H1 (cell line): ENCODE measurements at regions not wholly inside any gene's neighbourhood (a gene's known extent, or its start where the extent isn't known, plus 50 kb on each side); places are given as distances from the start of the nearest gene placed in this dataset.

Experiments
- CTCF ChIA-PET: fragments of 300-600 bp; sonication (Branson Sonifier 250); formaldehyde crosslinking; loops from one replicate; lab custom pipeline; 2021; ENCODE audit not compliant: partially characterized antibody; lab: Charles Lee
- POLR2A ChIA-PET: fragments of 300-600 bp; sonication (Branson Sonifier 250); formaldehyde crosslinking; loops from one replicate; lab custom pipeline; 2021; ENCODE audit warnings: inconsistent platforms; ENCODE audit not compliant: partially characterized antibody; lab: Charles Lee
- DNase-seq, 2 experiments: peaks; one replicate each; pipeline versions ENCODE4 v3.0.0 to v3.0.0-alpha.2; 2010 to 2022; ENCODE audit warnings: low spot score in 2 of 2, low read depth in 1 of 2, mixed read lengths in 1 of 2
- FAIRE-seq: peaks from 2 replicates; lab custom pipeline; 2011; peaks lifted over from hg19 to GRCh38; lab: Jason Lieb, UNC
- H2AFZ ChIP-seq: 2 replicates; pipeline ENCODE4 v1.8.1; 2012; ENCODE audit warnings: low read length, inconsistent platforms
- H2AK5ac ChIP-seq: 2 replicates; pipeline ENCODE4 v1.6.1; 2013; ENCODE audit warnings: low read depth, low read length
- H2BK120ac ChIP-seq: replicated peaks from 2 replicates; pipeline ENCODE3; 2013; ENCODE audit warnings: low read depth, low read length, inconsistent platforms
- H2BK12ac ChIP-seq: 2 replicates; pipeline ENCODE4 v1.6.1; 2013; ENCODE audit warnings: low read depth, low read length
- H2BK15ac ChIP-seq: 2 replicates; pipeline ENCODE4 v1.6.1; 2013; ENCODE audit warnings: low read length
- H2BK20ac ChIP-seq: 2 replicates; pipeline ENCODE4 v1.6.1; 2013; ENCODE audit warnings: low read length
- H2BK5ac ChIP-seq: 2 replicates; pipeline ENCODE4 v1.6.1; 2013; ENCODE audit warnings: low read depth, low read length
- H3K14ac ChIP-seq: 2 replicates; pipeline ENCODE4 v1.6.1; 2013; ENCODE audit warnings: inconsistent platforms; ENCODE audit not compliant: insufficient read length
- H3K18ac ChIP-seq: 2 replicates; pipeline ENCODE4 v1.6.1; 2013; ENCODE audit warnings: low read length; ENCODE audit errors: extremely low read depth
- H3K23ac ChIP-seq: 2 replicates; pipeline ENCODE4 v1.6.1; 2013; ENCODE audit warnings: inconsistent platforms; ENCODE audit not compliant: insufficient read length
- H3K23me2 ChIP-seq: 2 replicates; pipeline ENCODE4 v1.6.1; 2013; ENCODE audit warnings: low read depth, low read length
- H3K27ac ChIP-seq: 2 replicates; pipeline ENCODE4 v1.6.1; 2011; ENCODE audit warnings: low read depth, low read length, inconsistent platforms
- H3K27me3 ChIP-seq, 4 experiments: replicated peaks in 1 of 4; 1 replicate in 1 of 4; 2 replicates in 3 of 4; pipeline versions ENCODE4 v1.6.1 to v1.8.1; 2011 to 2013; ENCODE audit warnings: low read length in 3 of 4, mild to moderate bottlenecking in 3 of 4, inconsistent platforms in 2 of 4, mixed read lengths in 2 of 4, moderate library complexity in 1 of 4; ENCODE audit not compliant: control insufficient read depth in 3 of 4, insufficient read depth in 3 of 4; ENCODE audit errors: extremely low read depth in 1 of 4
- H3K36me3 ChIP-seq, 4 experiments: 2 replicates each; pipeline versions ENCODE4 v1.6.1 to v1.8.1; 2011 to 2013; ENCODE audit warnings: mild to moderate bottlenecking in 4 of 4, low read length in 3 of 4, moderate library complexity in 2 of 4, control low read depth in 1 of 4, inconsistent platforms in 1 of 4; ENCODE audit not compliant: insufficient read depth in 4 of 4, control insufficient read depth in 2 of 4
- H3K4ac ChIP-seq: replicated peaks from 2 replicates; pipeline ENCODE3; 2013; ENCODE audit warnings: low read length, low read depth, mixed read lengths, inconsistent platforms; ENCODE audit not compliant: insufficient read length
- H3K4me1 ChIP-seq, 4 experiments: replicated peaks in 1 of 4; 1 replicate in 1 of 4; 2 replicates in 3 of 4; pipeline versions ENCODE4 v1.6.1 to v1.8.1; 2011 to 2013; ENCODE audit warnings: low read length in 3 of 4, inconsistent platforms in 2 of 4, mixed read lengths in 1 of 4; ENCODE audit not compliant: insufficient read depth in 4 of 4, control insufficient read depth in 3 of 4
- H3K4me2 ChIP-seq, 2 experiments: 2 replicates each; pipeline versions ENCODE4 v1.6.1 to v1.8.1; 2011 to 2013; ENCODE audit warnings: low read depth in 2 of 2, low read length in 2 of 2, control low read depth in 1 of 2, inconsistent platforms in 1 of 2, mild to moderate bottlenecking in 1 of 2; ENCODE audit not compliant: insufficient read depth in 1 of 2
- H3K4me3 ChIP-seq, 4 experiments: fragments of 200-600, 300-600 bp in 1 of 4; sonication (generic), shearing (Covaris generic), sonication (Bioruptor Twin) in 1 of 4; 2 replicates each; pipeline versions ENCODE4 v1.5.1 to v1.8.1; 2011 to 2016; ENCODE audit warnings: low read length in 4 of 4, low read depth in 3 of 4, control low read depth in 2 of 4, inconsistent platforms in 2 of 4, mild to moderate bottlenecking in 2 of 4, mixed read lengths in 1 of 4, moderate library complexity in 1 of 4; ENCODE audit not compliant: insufficient read depth in 2 of 4; ENCODE audit errors: extremely low read depth in 1 of 4
- H3K56ac ChIP-seq: replicated peaks from 2 replicates; pipeline ENCODE3; 2013; ENCODE audit warnings: low read depth, mild to moderate bottlenecking, mixed read lengths, low read length, inconsistent platforms; ENCODE audit not compliant: insufficient read length
- H3K79me1 ChIP-seq: 2 replicates; pipeline ENCODE4 v1.6.1; 2013; ENCODE audit warnings: low read depth, low read length, control low read depth
- H3K79me2 ChIP-seq, 2 experiments: 2 replicates each; pipeline versions ENCODE4 v1.6.1 to v1.8.1; 2012 to 2013; ENCODE audit warnings: low read length in 2 of 2, mild to moderate bottlenecking in 2 of 2, inconsistent platforms in 1 of 2; ENCODE audit not compliant: insufficient read depth in 2 of 2, control insufficient read depth in 1 of 2
- H3K9ac ChIP-seq, 4 experiments: replicated peaks in 1 of 4; 1 replicate in 1 of 4; 2 replicates in 3 of 4; pipeline versions ENCODE4 v1.6.1 to v1.8.1; 2011 to 2013; ENCODE audit warnings: low read depth in 3 of 4, low read length in 3 of 4, control low read depth in 2 of 4, mild to moderate bottlenecking in 2 of 4, moderate library complexity in 2 of 4, inconsistent platforms in 1 of 4; ENCODE audit errors: extremely low read depth in 1 of 4
- H3K9me3 ChIP-seq, 2 experiments: 2 replicates each; pipeline versions ENCODE4 v1.6.1 to v1.8.1; 2012 to 2013; ENCODE audit warnings: mild to moderate bottlenecking in 2 of 2, moderate library complexity in 2 of 2, control low read depth in 1 of 2, inconsistent platforms in 1 of 2, low read depth in 1 of 2, low read length in 1 of 2, mixed read lengths in 1 of 2; ENCODE audit not compliant: insufficient read depth in 2 of 2
- H4K20me1 ChIP-seq, 2 experiments: replicated peaks in 1 of 2; 2 replicates each; pipeline versions ENCODE3 to v1.8.1; 2011 to 2013; ENCODE audit warnings: inconsistent platforms in 2 of 2, low read length in 2 of 2, mild to moderate bottlenecking in 1 of 2; ENCODE audit not compliant: insufficient read depth in 2 of 2, control insufficient read depth in 1 of 2
- H4K5ac ChIP-seq: 2 replicates; pipeline ENCODE4 v1.6.1; 2013; ENCODE audit warnings: low read length, low read depth, mixed read lengths, inconsistent platforms; ENCODE audit not compliant: insufficient read length
- H4K8ac ChIP-seq: 2 replicates; pipeline ENCODE4 v1.8.0; 2013; ENCODE audit warnings: mild to moderate bottlenecking, moderate library complexity, low read length, inconsistent platforms; ENCODE audit not compliant: insufficient read depth; ENCODE audit errors: extremely low read depth
- H4K91ac ChIP-seq: replicated peaks from 2 replicates; pipeline ENCODE3; 2013; ENCODE audit warnings: low read length, mixed read lengths, inconsistent platforms; ENCODE audit not compliant: insufficient read length
- BRCA1 ChIP-seq: IDR thresholded peaks from 2 replicates; pipeline ENCODE4 v1.6.1; 2012; ENCODE audit warnings: low read depth, low read length, improper control_type of control experiment
- CHD2 ChIP-seq: IDR thresholded peaks from 2 replicates; pipeline ENCODE4 v1.6.1; 2012; ENCODE audit warnings: low read length, improper control_type of control experiment
- JUN ChIP-seq: IDR thresholded peaks from 2 replicates; pipeline ENCODE4 v1.6.1; 2011; ENCODE audit warnings: low read depth, mild to moderate bottlenecking, improper control_type of control experiment, low read length
- KDM5A ChIP-seq: fragments of 200-600 bp; IDR thresholded peaks from 2 replicates; pipeline ENCODE4 v1.7.1; 2012; ENCODE audit warnings: mild to moderate bottlenecking, low read length, inconsistent platforms, mixed read lengths
- MAFK ChIP-seq: IDR thresholded peaks from 2 replicates; pipeline ENCODE4 v1.6.1; 2012; ENCODE audit warnings: low read depth, mild to moderate bottlenecking, improper control_type of control experiment, low read length
- POLR2AphosphoS5 ChIP-seq: IDR thresholded peaks from 2 replicates; pipeline ENCODE4 v1.6.1; 2011; ENCODE audit warnings: low read depth, low read length
- POU5F1 ChIP-seq: IDR thresholded peaks from 2 replicates; pipeline ENCODE4 v1.6.1; 2011; ENCODE audit warnings: low read depth, mild to moderate bottlenecking, low read length, moderate library complexity
- RAD21 ChIP-seq, 2 experiments: IDR thresholded peaks in 1 of 2; conservative IDR thresholded peaks in 1 of 2; 2 replicates each; pipeline ENCODE4 v1.6.1; 2011; ENCODE audit warnings: low read depth in 2 of 2, low read length in 2 of 2, improper control_type of control experiment in 1 of 2, inconsistent platforms in 1 of 2, mild to moderate bottlenecking in 1 of 2, moderate library complexity in 1 of 2
- RFX5 ChIP-seq: IDR thresholded peaks from 2 replicates; pipeline ENCODE4 v1.6.1; 2011; ENCODE audit warnings: low read depth, low read length, improper control_type of control experiment, borderline replicate concordance
- SAP30 ChIP-seq: fragments of 300-600 bp; sonication (generic); IDR thresholded peaks from 2 replicates; pipeline ENCODE4 v1.7.1; 2012; ENCODE audit warnings: low read length, moderate library complexity, mild to moderate bottlenecking, inconsistent platforms; ENCODE audit not compliant: insufficient read depth, insufficient replicate concordance
- SP2 ChIP-seq: IDR thresholded peaks from 2 replicates; pipeline ENCODE4 v1.6.1; 2012; ENCODE audit warnings: mild to moderate bottlenecking, low read length, inconsistent platforms
- SP4 ChIP-seq: IDR thresholded peaks from 2 replicates; pipeline ENCODE4 v1.6.1; 2012; ENCODE audit warnings: low read length, inconsistent platforms
- TBP ChIP-seq: IDR thresholded peaks from 2 replicates; pipeline ENCODE4 v1.6.1; 2011; ENCODE audit warnings: low read depth, low read length, improper control_type of control experiment

DNA sequence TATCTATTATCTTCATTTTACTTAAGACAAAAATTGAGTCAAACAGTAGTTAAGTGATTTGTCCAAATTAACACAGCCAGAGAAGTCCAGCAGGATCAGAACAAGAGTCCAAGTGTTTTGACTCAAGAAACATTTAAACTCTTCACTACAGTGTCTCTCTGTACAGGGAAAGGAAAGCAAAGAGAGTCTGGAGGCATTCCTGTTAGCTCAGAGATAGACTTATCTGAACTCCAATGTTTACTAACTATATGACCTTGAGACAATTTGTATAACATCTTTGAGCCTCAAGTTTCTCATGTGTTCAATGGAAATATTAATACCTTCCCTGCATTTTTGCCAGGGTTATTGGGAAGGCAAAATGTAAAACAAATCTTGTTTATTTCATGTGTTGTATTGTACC, 849.1 kb downstream of the DIPK2A start:
- no peak for FAIRE-seq
- TF ChIP-seq MAFK (no peak), SP2 (no peak), RFX5 (no peak), KDM5A (no peak), CHD2 (no peak), BRCA1 (no peak), POU5F1 (no peak), RAD21 (IDR thresholded peaks at IDR 0.05 in 1 of 2, conservative IDR thresholded peaks at IDR 0.05 in 1 of 2; ENCODE audit: low read depth in 2 of 2, low read length in 2 of 2) (no peak), TBP (no peak), SAP30 (no peak), POLR2AphosphoS5 (no peak), JUN (no peak), SP4 (no peak)

More for the DNA sequence above, 849.1 kb downstream of the DIPK2A start:
- Histone ChIP-seq H3K56ac (no peak overlapping the region), H3K4me1 (peaks cover 0 to 3% (median 0%) of the 10 kb centered on the region in 4 experiments; a peak in 1 of 7 replicates), H3K4me3 (no peak overlapping the region), H2BK5ac (no peak overlapping the region), H4K5ac (no peak overlapping the region), H3K4ac (no peak overlapping the region), H3K14ac (no peak overlapping the region), H3K23ac (no peak overlapping the region), H4K91ac (no peak overlapping the region), H4K20me1 (no peaks in the 10 kb centered on the region), H3K79me2 (no peaks in the 10 kb centered on the region), H3K36me3 (no peaks in the 10 kb centered on the region), H3K9me3 (no peaks in the 10 kb centered on the region), H3K79me1 (no peaks in the 10 kb centered on the region), H4K8ac (no peak overlapping the region), H3K23me2 (no peaks in the 10 kb centered on the region), H2AK5ac (no peak overlapping the region), H3K9ac (no peak overlapping the region), H2BK15ac (no peak overlapping the region), H2BK12ac (no peak overlapping the region), H3K18ac (no peak overlapping the region), H3K4me2 (no peak overlapping the region), H2BK120ac (no peak overlapping the region), H2BK20ac (no peak overlapping the region), H2AFZ (no peak overlapping the region), H3K27ac (no peak overlapping the region), H3K27me3 (peaks cover 0 to 1% (median 0%) of the 10 kb centered on the region in 4 experiments; a peak in 1 of 7 replicates)
- ChIA-PET POLR2A (no interaction called here), CTCF (no interaction called here)
- DNase-seq = no peak
